ENCODE measurements at regions not wholly inside any gene's neighbourhood (a gene's known extent, or its start where the extent isn't known, plus 50 kb on each side); places are given as distances from the start of the nearest gene placed in this dataset.
"Not testable (repeated sequence)": the region's sequence is repeated elsewhere in the genome, so short reads cannot be mapped to it uniquely, and the experiment has no call there.

DNA sequence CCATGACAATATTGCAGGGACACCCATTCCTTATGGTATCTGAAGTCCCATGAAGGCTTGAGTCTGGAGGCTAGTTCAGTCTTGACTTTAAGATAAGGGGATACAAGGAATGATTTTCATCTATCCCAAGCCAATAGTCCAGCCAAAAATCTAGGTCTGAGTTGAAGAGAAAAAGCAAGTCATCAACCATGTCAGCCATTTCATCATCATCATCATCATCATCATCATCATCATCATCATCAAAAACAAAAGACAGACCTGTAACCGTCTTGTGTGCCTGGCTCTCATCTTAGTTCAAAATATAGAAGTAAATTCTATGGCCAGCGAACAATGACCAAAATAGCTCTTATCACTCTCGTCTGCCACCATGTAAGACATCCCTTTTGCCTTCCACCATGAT lies 59.5 kb upstream of the FAM90A26 start:
- not testable (repeated sequence) for DNase-seq (ENCODE audit: low read depth in 1 of 2, low spot score in 1 of 2)

GRCh38 chr4:9103148-9103524 lies 67.1 kb upstream of the FAM90A26 start:
- not testable (repeated sequence) for DNase-seq (ENCODE audit: low read depth in 1 of 2, low spot score in 1 of 2)

- not testable (repeated sequence) for DNase-seq (ENCODE audit: low read depth in 1 of 2, low spot score in 1 of 2)
Observed at GRCh38 chr4:9102471-9103147, 67.6 kb upstream of the FAM90A26 start.

- DNase-seq (ENCODE audit: low read depth in 1 of 2, low spot score in 1 of 2): not testable (repeated sequence)
Observed at GRCh38 chr4:9096330-9096729, 73.9 kb upstream of the FAM90A26 start.

DNA sequence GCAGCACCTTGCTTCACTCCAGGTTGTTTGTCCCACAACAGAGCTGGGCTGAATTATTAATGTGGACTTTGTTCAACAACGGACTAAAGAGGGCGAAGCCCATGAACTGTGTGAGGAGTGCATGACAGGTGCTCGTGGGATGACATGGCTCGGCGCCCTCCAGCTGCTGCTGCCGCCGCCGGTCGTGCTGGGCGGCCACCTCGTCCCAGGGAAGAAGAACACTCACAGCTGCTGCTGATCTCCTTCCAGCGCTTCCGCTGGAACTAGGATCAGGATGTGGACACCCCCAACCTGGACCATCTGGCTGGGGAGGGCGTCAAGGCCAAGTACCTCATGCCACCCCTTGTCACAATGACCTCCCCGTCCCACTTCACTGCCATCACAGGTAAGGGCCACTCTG lies 91.4 kb upstream of the FAM90A26 start:
- not testable (repeated sequence) for DNase-seq (ENCODE audit: low read depth in 1 of 2, low spot score in 1 of 2)

GRCh38 chr4:9076974-9077373 lies 93.2 kb upstream of the FAM90A26 start:
- DNase-seq (ENCODE audit: low read depth in 1 of 2, low spot score in 1 of 2): not testable (repeated sequence)

- DNase-seq (ENCODE audit: low read depth in 1 of 2, low spot score in 1 of 2): not testable (repeated sequence)
Observed at GRCh38 chr4:9076486-9076885, 93.7 kb upstream of the FAM90A26 start.

- not testable (repeated sequence) for DNase-seq (ENCODE audit: low read depth in 1 of 2, low spot score in 1 of 2)
Observed at GRCh38 chr4:9073371-9073770, 96.8 kb upstream of the FAM90A26 start.

GRCh38 chr4:9072521-9073220 lies 97.5 kb upstream of the FAM90A26 start:
- DNase-seq (ENCODE audit: low read depth in 1 of 2, low spot score in 1 of 2): not testable (repeated sequence)

GRCh38 chr4:9067923-9068322 lies 102.3 kb upstream of the FAM90A26 start:
- not testable (repeated sequence) for DNase-seq (ENCODE audit: low read depth in 1 of 2, low spot score in 1 of 2)

DNA sequence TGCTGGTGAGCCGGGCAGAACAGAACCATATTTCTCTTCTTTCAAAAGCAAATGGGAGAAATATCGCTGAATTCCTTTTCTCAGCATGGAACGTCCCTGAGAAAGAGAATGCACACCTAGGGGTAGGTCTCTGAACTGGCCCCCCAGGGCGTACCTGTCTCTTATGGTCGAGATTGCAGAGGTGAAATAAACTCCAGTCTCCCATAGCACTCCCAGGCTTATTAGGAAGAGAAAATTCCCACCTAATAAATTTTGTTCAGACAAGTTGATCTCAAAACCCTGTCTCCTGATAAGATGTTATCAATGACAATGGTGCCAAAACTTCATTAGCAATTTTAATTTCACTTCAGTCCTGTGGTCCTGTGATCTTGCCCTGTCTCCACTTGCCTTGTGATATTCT lies 106.6 kb upstream of the FAM90A26 start:
- not testable (repeated sequence) for DNase-seq (ENCODE audit: low read depth in 1 of 2, low spot score in 1 of 2)

GRCh38 chr4:9024866-9025265 lies 145.3 kb upstream of the FAM90A26 start:
- DNase-seq (ENCODE audit: low read depth in 1 of 2, low spot score in 1 of 2): not testable (repeated sequence)

DNA sequence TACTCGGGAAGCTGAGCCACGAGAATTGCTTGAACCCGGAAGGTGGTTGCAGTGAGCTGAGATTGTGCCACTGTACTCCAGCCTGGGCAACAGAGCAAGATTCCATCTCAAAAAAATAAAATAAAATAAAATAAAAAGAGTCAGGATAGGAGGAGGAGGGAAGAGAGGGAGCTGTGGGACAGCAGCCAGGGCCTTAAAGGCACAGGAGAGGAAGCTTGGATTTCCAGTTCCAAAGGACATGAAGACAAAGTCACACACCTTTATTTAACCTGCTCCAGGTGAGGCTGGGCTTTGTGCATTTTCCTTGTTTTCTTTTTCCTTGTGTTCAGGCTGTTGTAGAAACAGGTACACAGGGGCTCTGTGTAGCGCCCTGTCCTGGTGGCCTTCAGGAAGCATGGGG lies 138.2 kb upstream of the HMX1 start:
- not testable (repeated sequence) for DNase-seq (ENCODE audit: low read depth in 1 of 2, low spot score in 1 of 2)

GRCh38 chr4:9008407-9008806 lies 136.8 kb upstream of the HMX1 start:
- not testable (repeated sequence) for DNase-seq (ENCODE audit: low read depth in 1 of 2, low spot score in 1 of 2)

- DNase-seq (ENCODE audit: low read depth in 1 of 2, low spot score in 1 of 2): not testable (repeated sequence)
Observed at GRCh38 chr4:9001153-9001552, 129.5 kb upstream of the HMX1 start.

DNA sequence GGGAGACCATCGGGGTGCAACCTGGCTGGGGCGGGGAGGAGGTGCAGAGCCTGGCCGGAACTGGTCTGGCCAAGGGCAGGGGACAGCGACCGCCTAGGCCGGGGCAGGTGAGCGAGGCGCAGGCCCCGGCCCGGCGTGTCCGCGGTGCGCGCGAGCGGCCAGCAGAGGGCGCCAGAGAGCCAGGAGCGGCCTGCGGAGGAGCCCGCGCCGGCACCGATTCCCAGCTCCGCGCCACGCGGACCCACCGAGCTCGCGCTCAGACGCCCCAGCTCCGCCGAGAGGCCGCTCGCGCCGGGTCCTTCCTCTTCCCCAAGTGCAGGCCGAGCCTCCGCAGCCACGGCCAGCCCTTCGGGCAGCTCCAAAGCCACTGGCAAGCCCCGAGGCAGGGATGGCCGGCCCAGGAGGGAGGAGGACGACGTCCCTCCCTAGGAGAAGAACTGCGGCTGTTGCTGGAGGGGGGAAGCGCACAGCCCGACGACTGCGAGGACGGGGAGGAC lies 128.9 kb upstream of the HMX1 start:
- DNase-seq (ENCODE audit: low read depth in 1 of 2, low spot score in 1 of 2): peak; percentile 21 to 26

DNA sequence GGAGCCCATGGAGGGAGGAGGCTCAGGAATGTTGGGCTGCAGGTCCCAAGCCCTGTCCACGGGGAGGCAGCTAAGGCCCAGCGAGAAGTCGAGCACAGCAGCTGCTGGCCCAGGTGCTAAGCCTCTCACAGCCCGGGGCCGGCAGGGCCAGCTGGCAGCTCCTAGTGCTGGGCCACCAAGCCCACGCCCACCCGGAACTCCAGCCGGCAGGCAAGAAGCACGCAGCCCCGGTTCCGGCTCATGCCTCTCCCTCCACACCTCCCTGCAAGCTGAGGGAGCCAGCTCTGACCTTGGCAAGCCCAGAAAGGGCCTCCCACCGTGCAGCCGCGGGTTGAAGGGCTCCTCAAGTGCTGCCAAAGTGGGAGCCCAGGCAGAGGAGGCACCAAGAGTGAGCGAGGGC lies 121.3 kb upstream of the HMX1 start:
- DNase-seq (ENCODE audit: low read depth in 1 of 2, low spot score in 1 of 2): not testable (repeated sequence)

GRCh38 chr4:8991449-8991848 lies 119.8 kb upstream of the HMX1 start:
- DNase-seq (ENCODE audit: low read depth in 1 of 2, low spot score in 1 of 2): not testable (repeated sequence)

DNA sequence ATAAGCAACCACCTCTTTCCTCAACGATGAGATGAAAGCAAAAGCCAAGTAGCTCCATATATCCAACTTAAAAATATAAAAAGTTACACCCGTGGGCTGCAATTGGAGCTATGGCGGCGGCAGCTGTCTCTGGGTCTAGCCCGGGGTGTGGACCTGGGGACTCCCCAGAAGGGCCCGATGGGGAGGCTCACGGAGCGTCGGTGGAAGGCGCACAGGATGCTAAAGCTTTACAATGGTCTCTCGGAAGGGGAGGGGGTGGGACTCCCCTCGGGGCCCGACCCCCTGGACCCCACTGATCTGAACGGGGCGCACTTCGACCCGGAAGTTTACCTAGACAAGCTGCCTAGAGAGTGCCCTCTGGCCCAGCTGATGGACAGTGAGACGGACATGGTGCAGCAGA lies 118.7 kb upstream of the HMX1 start:
- DNase-seq (ENCODE audit: low read depth in 1 of 2, low spot score in 1 of 2): not testable (repeated sequence)

DNA sequence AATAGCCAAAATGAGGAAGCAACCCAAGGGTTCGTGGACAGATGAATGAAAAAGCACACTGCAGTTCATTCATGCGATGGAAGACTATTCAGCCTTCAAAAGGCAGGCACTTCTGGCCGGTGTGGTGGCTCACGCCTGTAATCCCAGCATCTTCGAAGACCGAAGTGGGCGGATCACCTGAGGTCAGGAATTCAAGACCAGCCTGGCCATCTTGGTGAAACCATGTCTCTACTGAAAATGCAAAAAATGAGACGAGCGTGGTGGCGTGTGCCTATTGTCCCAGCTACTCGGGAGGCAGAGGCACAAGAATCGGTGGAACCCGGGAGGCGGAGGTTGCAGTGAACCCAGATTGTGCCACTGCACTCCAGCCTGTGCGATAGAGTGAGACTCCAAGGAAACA lies 114.1 kb upstream of the HMX1 start:
- not testable (repeated sequence) for DNase-seq (ENCODE audit: low read depth in 1 of 2, low spot score in 1 of 2)

DNA sequence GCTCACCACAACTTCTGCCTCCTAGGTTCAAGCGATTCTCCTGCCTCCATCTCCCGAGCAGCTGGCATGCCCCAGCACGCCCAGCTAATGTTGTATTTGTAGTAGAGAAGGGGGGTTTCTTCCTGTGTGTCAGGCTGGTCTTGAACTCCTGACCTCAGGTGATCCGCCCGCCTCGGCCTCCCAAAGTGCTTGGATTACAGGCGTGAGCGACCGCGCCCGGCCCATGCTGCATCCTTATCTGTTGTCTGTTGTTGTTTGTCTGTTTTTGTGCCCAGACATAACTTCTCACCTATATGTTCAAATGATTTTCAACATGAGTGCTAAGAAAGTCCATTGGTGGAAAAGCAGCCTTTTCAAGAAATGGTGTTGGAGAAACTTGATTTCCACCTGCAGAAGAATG lies 113.0 kb upstream of the HMX1 start:
- DNase-seq (ENCODE audit: low read depth in 1 of 2, low spot score in 1 of 2): not testable (repeated sequence)

GRCh38 chr4:8983921-8984320 lies 112.3 kb upstream of the HMX1 start:
- DNase-seq (ENCODE audit: low read depth in 1 of 2, low spot score in 1 of 2): not testable (repeated sequence)

Measured in activated T-helper 1 cell treated with anti-CD3 and anti-CD28 coated beads, Interleukin-2, amount 50 U/mL, for 16 hours (primary cell).